ENCODE measurements at regions not wholly inside any gene's neighbourhood (a gene's known extent, or its start where the extent isn't known, plus 50 kb on each side); places are given as distances from the start of the nearest gene placed in this dataset.

DNA sequence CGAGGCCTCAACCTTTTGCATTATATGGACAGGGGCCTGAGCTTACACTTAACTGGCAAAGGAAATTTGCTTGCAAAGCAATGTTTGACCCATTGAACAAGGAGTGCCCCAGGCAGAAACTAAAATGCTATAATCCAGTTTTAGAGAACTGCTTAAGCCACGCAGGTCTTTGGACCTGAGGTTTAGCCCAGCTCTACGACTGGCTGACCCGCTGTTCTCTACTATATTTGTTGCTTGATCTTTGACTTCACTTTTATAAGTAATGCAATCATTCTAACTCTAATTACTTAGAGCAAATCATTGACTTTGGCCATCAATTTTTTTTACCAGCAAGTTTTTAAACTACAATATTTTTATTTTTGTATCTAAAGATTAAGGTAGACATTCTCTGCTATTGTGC, 268.8 kb downstream of the MREG start:
- Histone ChIP-seq H3K36me3 (ENCODE audit: control insufficient read depth in 2 of 2, insufficient read depth in 2 of 2, low read length in 1 of 2) (no peaks in the 10 kb centered on the region), H3K79me2 (ENCODE audit: control insufficient read depth, insufficient read depth, low read length) (no peaks in the 10 kb centered on the region), H3K9me3 (replicated peaks; ENCODE audit: control insufficient read depth, insufficient read depth, low read length) (no peaks in the 10 kb centered on the region), H3K4me2 (ENCODE audit: control insufficient read depth, insufficient read depth) (no peak overlapping the region), H3K27ac (ENCODE audit: control insufficient read depth, insufficient read depth) (no peak overlapping the region), H3K27me3 (replicated peaks in 1 of 2; ENCODE audit: control insufficient read depth in 2 of 2, insufficient read depth in 2 of 2, low read length in 1 of 2) (no peaks in the 10 kb centered on the region), H3K4me3 (no peak overlapping the region), H3K9ac (ENCODE audit: control insufficient read depth, insufficient read depth, low read length) (no peak overlapping the region), H2AFZ (ENCODE audit: control insufficient read depth, low read depth, low read length) (no peak overlapping the region), H3K4me1 (ENCODE audit: control insufficient read depth, insufficient read depth, low read length) (no peaks in the 10 kb centered on the region), H4K20me1 (ENCODE audit: control insufficient read depth, insufficient read depth) (no peaks in the 10 kb centered on the region)
- CTCF ChIA-PET: no interaction called here
- TF ChIP-seq POU2F2 (IDR thresholded peaks at IDR 0.05; ENCODE audit: borderline replicate concordance, low read depth, low read length) (no peak), USF1 (IDR thresholded peaks at IDR 0.05; ENCODE audit: borderline replicate concordance, extremely low read length, insufficient read depth, low read depth, low read length) (no peak), ZZZ3 (IDR thresholded peaks at IDR 0.05; ENCODE audit: control insufficient read depth, insufficient read length, low read depth) (no peak), IRF5 (IDR thresholded peaks at IDR 0.05; ENCODE audit: borderline replicate concordance) (no peak)
- SMC1A ChIA-PET (ENCODE audit: uncharacterized antibody, unreplicated experiment): interaction anchor here (0.8 to 1.3 kb wide), 4 partner anchors 15 to 168 kb away, joined by 3 to 5 read pairs (median 3); no protein-coding TSS in a partner anchor
- WGBS (ENCODE audit: insufficient coverage, insufficient replicate concordance, low lambda C conversion rate, missing lambda C conversion rate): 17% methylated on average over 4 of the region's 4 CpGs
- no TSS peak for BruUV-seq (replicated peaks)
- POLR2A ChIA-PET: no interaction called here
- RAD21 ChIA-PET (ENCODE audit: unreplicated experiment): no interaction called here
- no peak for ATAC-seq
- in situ Hi-C loops (cut with MboI): no loop called here
- DNase-seq (ENCODE audit: low read depth, low spot score): no peak
- intact Hi-C loops (cut with micrococcal nuclease; ENCODE audit: unreplicated experiment): no loop called here
- no peak for FAIRE-seq

DNA sequence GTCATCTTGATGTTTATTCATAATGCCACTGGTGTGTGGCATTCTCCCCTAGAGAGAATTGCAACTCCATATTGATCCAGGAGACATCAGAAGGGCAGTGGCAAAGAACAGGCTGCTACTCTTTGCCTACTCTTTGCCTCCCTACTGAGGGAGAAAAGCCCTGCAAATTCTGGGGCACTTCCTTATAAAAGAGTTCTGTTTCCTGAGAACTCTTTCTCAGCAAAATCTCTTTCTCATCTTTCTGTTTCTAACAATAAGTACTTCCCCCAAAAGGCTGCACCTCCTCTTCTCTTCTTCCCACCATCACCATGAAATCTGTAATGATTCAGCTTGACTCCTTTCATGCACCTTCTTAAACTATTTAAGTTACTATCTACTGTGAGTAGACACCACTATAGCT, 270.3 kb downstream of the MREG start:
- Histone ChIP-seq H3K4me2 (ENCODE audit: control insufficient read depth, insufficient read depth) (no peak overlapping the region), H3K9ac (ENCODE audit: control insufficient read depth, insufficient read depth, low read length) (no peak overlapping the region), H3K4me3 (no peak overlapping the region), H3K36me3 (ENCODE audit: control insufficient read depth in 2 of 2, insufficient read depth in 2 of 2, low read length in 1 of 2) (no peaks in the 10 kb centered on the region), H3K27ac (ENCODE audit: control insufficient read depth, insufficient read depth) (no peak overlapping the region), H3K4me1 (ENCODE audit: control insufficient read depth, insufficient read depth, low read length) (no peaks in the 10 kb centered on the region), H3K27me3 (replicated peaks in 1 of 2; ENCODE audit: control insufficient read depth in 2 of 2, insufficient read depth in 2 of 2, low read length in 1 of 2) (no peaks in the 10 kb centered on the region), H2AFZ (ENCODE audit: control insufficient read depth, low read depth, low read length) (no peak overlapping the region), H4K20me1 (ENCODE audit: control insufficient read depth, insufficient read depth) (no peaks in the 10 kb centered on the region), H3K9me3 (replicated peaks; ENCODE audit: control insufficient read depth, insufficient read depth, low read length) (no peaks in the 10 kb centered on the region), H3K79me2 (ENCODE audit: control insufficient read depth, insufficient read depth, low read length) (no peaks in the 10 kb centered on the region)
- ChIA-PET CTCF (no interaction called here), POLR2A (no interaction called here), SMC1A (ENCODE audit: uncharacterized antibody, unreplicated experiment) (interaction anchor here (0.6 to 1.6 kb wide), 2 partner anchors 61 to 172 kb away, joined by 3 read pairs; no protein-coding TSS in a partner anchor), RAD21 (ENCODE audit: unreplicated experiment) (no interaction called here)
- intact Hi-C loops (cut with micrococcal nuclease; ENCODE audit: unreplicated experiment) (no loop called here), in situ Hi-C loops (cut with MboI) (no loop called here)
- no TSS peak for BruUV-seq (replicated peaks)
- no peak for FAIRE-seq
- no peak for DNase-seq (ENCODE audit: low read depth, low spot score)
- ATAC-seq: no peak
- no peak for TF ChIP-seq ESRRA (IDR thresholded peaks at IDR 0.05; ENCODE audit: low read length)
- TF ChIP-seq STAT3 (IDR thresholded peaks at IDR 0.05; ENCODE audit: low read depth, low read length): no peak
- no peak for TF ChIP-seq KAT2A (conservative IDR thresholded peaks at IDR 0.05; ENCODE audit: control insufficient read depth, low read depth, low read length)
- TF ChIP-seq PKNOX1 (IDR thresholded peaks at IDR 0.05): no peak
- TF ChIP-seq CEBPB (IDR thresholded peaks at IDR 0.05; ENCODE audit: borderline replicate concordance in 1 of 2, low read depth in 2 of 2, low read length in 2 of 2): no peak
- no peak for TF ChIP-seq RELB (IDR thresholded peaks at IDR 0.05; ENCODE audit: low read depth)
- TF ChIP-seq ASH2L (IDR thresholded peaks at IDR 0.05; ENCODE audit: borderline replicate concordance, low read depth): no peak
- no peak for TF ChIP-seq BACH1 (IDR thresholded peaks at IDR 0.05; ENCODE audit: borderline replicate concordance)
- no peak for TF ChIP-seq NFIC (IDR thresholded peaks at IDR 0.05; ENCODE audit: low read depth, low read length)
- no peak for TF ChIP-seq TCF7 (IDR thresholded peaks at IDR 0.05; ENCODE audit: borderline replicate concordance)
